Keratinocyte (primary cell): ENCODE measurements at regions not wholly inside any gene's neighbourhood (a gene's known extent, or its start where the extent isn't known, plus 50 kb on each side); places are given as distances from the start of the nearest gene placed in this dataset.

Source experiments
- CTCF ChIP-seq, 3 experiments: IDR thresholded peaks in 1 of 3; conservative IDR thresholded peaks in 1 of 3; optimal IDR thresholded peaks in 1 of 3; 2 replicates in 2 of 3; 3 replicates in 1 of 3; pipeline versions ENCODE3 to v1.5.1; 2011; ENCODE audit warnings: low read length in 3 of 3, mild to moderate bottlenecking in 3 of 3, moderate library complexity in 2 of 3, control low read depth in 1 of 3, inconsistent platforms in 1 of 3; ENCODE audit not compliant: insufficient read depth in 2 of 3; ENCODE audit errors: extremely low read depth in 1 of 3
- EZH2 ChIP-seq: IDR thresholded peaks from one replicate; pipeline ENCODE4 v1.6.1; 2012; ENCODE audit warnings: inconsistent platforms, mild to moderate bottlenecking, low read length, moderate library complexity

- TF ChIP-seq CTCF (optimal IDR thresholded peaks at IDR 0.05 in 1 of 3, IDR thresholded peaks at IDR 0.05 in 1 of 3, conservative IDR thresholded peaks at IDR 0.05 in 1 of 3; ENCODE audit: extremely low read depth in 1 of 3, insufficient read depth in 2 of 3, low read length in 3 of 3) (no peak), EZH2 (no peak)
Measured at GRCh38 chr7:109745677-109746410, 1176.2 kb downstream of the DNAJB9 start.
